ENCODE measurements at regions not wholly inside any gene's neighbourhood (a gene's known extent, or its start where the extent isn't known, plus 50 kb on each side); places are given as distances from the start of the nearest gene placed in this dataset.

DNA sequence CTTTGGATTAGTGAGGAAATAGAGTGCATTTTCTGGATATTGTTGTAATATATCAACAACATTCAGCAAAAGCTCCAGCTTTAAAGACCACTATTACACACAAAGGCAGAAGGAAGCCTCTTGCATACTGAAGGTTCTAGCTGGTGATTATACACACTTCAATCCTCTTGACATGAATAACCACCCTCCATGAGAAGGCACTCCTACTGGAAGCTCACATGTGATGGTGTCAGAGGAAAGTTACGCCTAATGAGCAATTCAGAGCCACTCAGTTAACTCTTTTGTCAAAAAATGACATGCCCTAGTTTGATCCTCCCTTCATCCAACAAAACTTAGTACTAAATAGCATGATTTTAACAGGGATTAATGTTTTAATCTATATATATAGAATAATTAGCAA is 124.6 kb upstream of the LYSMD4 start:
- Histone ChIP-seq H3K79me2 (ENCODE audit: control insufficient read depth in 1 of 2, insufficient read depth in 2 of 2, low read length in 2 of 2) (no peaks in the 10 kb centered on the region), H3K27ac (ENCODE audit: low read depth, low read length) (no peak overlapping the region), H2AFZ (ENCODE audit: low read length) (no peak overlapping the region), H2BK12ac (ENCODE audit: low read depth, low read length) (no peak overlapping the region), H2BK5ac (ENCODE audit: low read depth, low read length) (no peak overlapping the region), H3K14ac (ENCODE audit: insufficient read length) (no peak overlapping the region), H3K23me2 (ENCODE audit: low read depth, low read length) (no peaks in the 10 kb centered on the region), H3K23ac (ENCODE audit: insufficient read length) (no peak overlapping the region), H3K9ac (replicated peaks in 1 of 4; ENCODE audit: extremely low read depth in 1 of 4, low read depth in 3 of 4, low read length in 3 of 4) (no peak overlapping the region), H2BK20ac (ENCODE audit: low read length) (no peak overlapping the region), H3K4me2 (ENCODE audit: insufficient read depth in 1 of 2, low read depth in 2 of 2, low read length in 2 of 2) (no peak overlapping the region), H3K4me1 (replicated peaks in 1 of 4; ENCODE audit: control insufficient read depth in 3 of 4, insufficient read depth in 4 of 4, low read length in 3 of 4) (no peaks in the 10 kb centered on the region), H3K18ac (ENCODE audit: extremely low read depth, low read length) (no peak overlapping the region), H4K8ac (ENCODE audit: extremely low read depth, insufficient read depth, low read length) (no peak overlapping the region), H2BK15ac (ENCODE audit: low read length) (no peak overlapping the region), H3K9me3 (ENCODE audit: insufficient read depth in 2 of 2, low read depth in 1 of 2, low read length in 1 of 2) (no peaks in the 10 kb centered on the region), H3K56ac (replicated peaks; ENCODE audit: insufficient read length, low read depth, low read length) (no peak overlapping the region), H2AK5ac (ENCODE audit: low read depth, low read length) (no peak overlapping the region), H3K79me1 (ENCODE audit: low read depth, low read length) (no peaks in the 10 kb centered on the region), H3K4me3 (ENCODE audit: extremely low read depth in 1 of 4, insufficient read depth in 2 of 4, low read depth in 3 of 4, low read length in 4 of 4) (no peak overlapping the region), H3K27me3 (replicated peaks in 1 of 4; ENCODE audit: control insufficient read depth in 3 of 4, extremely low read depth in 1 of 4, insufficient read depth in 3 of 4, low read length in 3 of 4) (no peaks in the 10 kb centered on the region), H4K5ac (ENCODE audit: insufficient read length, low read depth, low read length) (no peak overlapping the region), H4K91ac (replicated peaks; ENCODE audit: insufficient read length, low read length) (no peak overlapping the region), H3K4ac (replicated peaks; ENCODE audit: insufficient read length, low read depth, low read length) (no peak overlapping the region), H3K36me3 (ENCODE audit: control insufficient read depth in 2 of 4, insufficient read depth in 4 of 4, low read length in 3 of 4) (no peaks in the 10 kb centered on the region), H4K20me1 (replicated peaks in 1 of 2; ENCODE audit: control insufficient read depth in 1 of 2, insufficient read depth in 2 of 2, low read length in 2 of 2) (no peaks in the 10 kb centered on the region), H2BK120ac (replicated peaks; ENCODE audit: low read depth, low read length) (no peak overlapping the region)
- WGBS, 2 experiments (ENCODE audit: extremely low coverage in 1 of 2, insufficient coverage in 1 of 2, insufficient read length in 1 of 2, insufficient replicate concordance in 2 of 2, low coverage in 1 of 2, low lambda C conversion rate in 2 of 2, missing lambda C conversion rate in 1 of 2), result 93% methylated on average over 1 of the region's 1 CpG; no CpG with 5 or more reads in 1 of the 2 experiments
- ChIA-PET CTCF (ENCODE audit: partially characterized antibody) (no interaction called here), POLR2A (ENCODE audit: partially characterized antibody) (no interaction called here)
- DNase-seq (ENCODE audit: low read depth in 1 of 2, low spot score in 2 of 2) (no peak), FAIRE-seq (no peak)
- TF ChIP-seq, protein P1, sequence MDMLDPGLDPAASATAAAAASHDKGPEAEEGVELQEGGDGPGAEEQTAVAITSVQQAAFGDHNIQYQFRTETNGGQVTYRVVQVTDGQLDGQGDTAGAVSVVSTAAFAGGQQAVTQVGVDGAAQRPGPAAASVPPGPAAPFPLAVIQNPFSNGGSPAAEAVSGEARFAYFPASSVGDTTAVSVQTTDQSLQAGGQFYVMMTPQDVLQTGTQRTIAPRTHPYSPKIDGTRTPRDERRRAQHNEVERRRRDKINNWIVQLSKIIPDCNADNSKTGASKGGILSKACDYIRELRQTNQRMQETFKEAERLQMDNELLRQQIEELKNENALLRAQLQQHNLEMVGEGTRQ (IDR thresholded peaks at IDR 0.05; ENCODE audit: low read length), result no peak
- no peak for TF ChIP-seq CHD1 (IDR thresholded peaks at IDR 0.05; ENCODE audit: low read depth, low read length)
- no peak for TF ChIP-seq GTF2F1 (IDR thresholded peaks at IDR 0.05; ENCODE audit: borderline replicate concordance, low read depth, low read length)
- TF ChIP-seq JUN (IDR thresholded peaks at IDR 0.05; ENCODE audit: low read depth, low read length), result no peak
- TF ChIP-seq, protein P2, sequence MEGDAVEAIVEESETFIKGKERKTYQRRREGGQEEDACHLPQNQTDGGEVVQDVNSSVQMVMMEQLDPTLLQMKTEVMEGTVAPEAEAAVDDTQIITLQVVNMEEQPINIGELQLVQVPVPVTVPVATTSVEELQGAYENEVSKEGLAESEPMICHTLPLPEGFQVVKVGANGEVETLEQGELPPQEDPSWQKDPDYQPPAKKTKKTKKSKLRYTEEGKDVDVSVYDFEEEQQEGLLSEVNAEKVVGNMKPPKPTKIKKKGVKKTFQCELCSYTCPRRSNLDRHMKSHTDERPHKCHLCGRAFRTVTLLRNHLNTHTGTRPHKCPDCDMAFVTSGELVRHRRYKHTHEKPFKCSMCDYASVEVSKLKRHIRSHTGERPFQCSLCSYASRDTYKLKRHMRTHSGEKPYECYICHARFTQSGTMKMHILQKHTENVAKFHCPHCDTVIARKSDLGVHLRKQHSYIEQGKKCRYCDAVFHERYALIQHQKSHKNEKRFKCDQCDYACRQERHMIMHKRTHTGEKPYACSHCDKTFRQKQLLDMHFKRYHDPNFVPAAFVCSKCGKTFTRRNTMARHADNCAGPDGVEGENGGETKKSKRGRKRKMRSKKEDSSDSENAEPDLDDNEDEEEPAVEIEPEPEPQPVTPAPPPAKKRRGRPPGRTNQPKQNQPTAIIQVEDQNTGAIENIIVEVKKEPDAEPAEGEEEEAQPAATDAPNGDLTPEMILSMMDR (IDR thresholded peaks at IDR 0.05; ENCODE audit: control extremely low read depth in 1 of 3, insufficient read depth in 1 of 3, low read depth in 1 of 3, low read length in 3 of 3), result no peak
- no peak for TF ChIP-seq BCL11A (IDR thresholded peaks at IDR 0.05; ENCODE audit: low read depth in 2 of 2, low read length in 2 of 2)
- TF ChIP-seq RFX5 (IDR thresholded peaks at IDR 0.05; ENCODE audit: borderline replicate concordance, low read depth, low read length), result no peak
- TF ChIP-seq TAF7 (optimal IDR thresholded peaks at IDR 0.05; ENCODE audit: borderline replicate concordance, low read depth, low read length), result no peak
- TF ChIP-seq TAF1 (IDR thresholded peaks at IDR 0.05; ENCODE audit: low read depth, low read length), result no peak
- no peak for TF ChIP-seq RAD21 (IDR thresholded peaks at IDR 0.05 in 1 of 2, conservative IDR thresholded peaks at IDR 0.05 in 1 of 2; ENCODE audit: low read depth in 2 of 2, low read length in 2 of 2)
